Naive B cell (primary cell): ENCODE measurements at regions not wholly inside any gene's neighbourhood (a gene's known extent, or its start where the extent isn't known, plus 50 kb on each side); places are given as distances from the start of the nearest gene placed in this dataset.
"Not testable (repeated sequence)": the region's sequence is repeated elsewhere in the genome, so short reads cannot be mapped to it uniquely, and the experiment has no call there.

ENCODE experiments used
- ATAC-seq, 2 donors: fragments of 150-1000 bp; cut with Tn5 transposase; 2 replicates each; pipeline ENCODE4 v1.10.0; 2021; ENCODE audit warnings: low read depth in 2 of 2, mild to moderate bottlenecking in 2 of 2, moderate library complexity in 2 of 2
- DNase-seq: peaks from one replicate; pipeline ENCODE4 v3.0.0; 2022
- H3K27ac Mint-ChIP-seq, 6 donors: one replicate each; pipeline ENCODE4 v1.8.0; 2020 to 2022; ENCODE audit warnings: mild to moderate bottlenecking in 6 of 6, mixed read lengths in 6 of 6, moderate library complexity in 5 of 6, inconsistent platforms in 2 of 6
- H3K27me3 Mint-ChIP-seq, 3 donors: one replicate each; pipeline ENCODE4 v1.8.0; 2021 to 2022; ENCODE audit warnings: mixed read lengths in 3 of 3, mild to moderate bottlenecking in 1 of 3
- H3K36me3 Mint-ChIP-seq, 2 donors: one replicate each; pipeline ENCODE4 v1.8.0; 2020 to 2022; ENCODE audit warnings: mixed read lengths in 2 of 2, inconsistent platforms in 1 of 2, mild to moderate bottlenecking in 1 of 2
- H3K4me1 Mint-ChIP-seq, 3 donors: one replicate each; pipeline ENCODE4 v1.8.0; 2020 to 2022; ENCODE audit warnings: mixed read lengths in 3 of 3, inconsistent platforms in 1 of 3, mild to moderate bottlenecking in 1 of 3, moderate library complexity in 1 of 3
- H3K4me3 Mint-ChIP-seq, 8 donors: one replicate each; pipeline ENCODE4 v1.8.0; 2020 to 2022; ENCODE audit warnings: mild to moderate bottlenecking in 8 of 8, mixed read lengths in 8 of 8, moderate library complexity in 8 of 8, inconsistent platforms in 2 of 8
- H3K9me3 Mint-ChIP-seq, 7 donors: one replicate each; pipeline ENCODE4 v1.8.0; 2020 to 2022; ENCODE audit warnings: mixed read lengths in 7 of 7, mild to moderate bottlenecking in 5 of 7, inconsistent platforms in 2 of 7, moderate library complexity in 1 of 7

- Mint-ChIP-seq H3K4me1 (no peaks in the 10 kb centered on the region), H3K9me3 (peaks cover 0 to 4% (median 0%) of the 10 kb centered on the region in 7 donors), H3K4me3 (no peak overlapping the region), H3K27ac (no peak overlapping the region), H3K27me3 (peaks cover 0 to 12% (median 0%) of the 10 kb centered on the region in 3 donors), H3K36me3 (no peaks in the 10 kb centered on the region)
- ATAC-seq (no peak), DNase-seq (no peak)
Observed at GRCh38 chrX:109914114-109914849, 88.6 kb upstream of the TMEM164 start.

- DNase-seq (no peak), ATAC-seq (no peak)
- Mint-ChIP-seq H3K9me3 (peaks cover 0 to 4% (median 0%) of the 10 kb centered on the region in 7 donors), H3K4me1 (no peaks in the 10 kb centered on the region), H3K4me3 (no peak overlapping the region), H3K36me3 (no peaks in the 10 kb centered on the region), H3K27ac (no peak overlapping the region), H3K27me3 (no peaks in the 10 kb centered on the region)
Observed at GRCh38 chrX:109918753-109919152, 84.2 kb upstream of the TMEM164 start.

GRCh38 chrX:109920325-109920724 lies 82.6 kb upstream of the TMEM164 start:
- Mint-ChIP-seq H3K36me3 (no peaks in the 10 kb centered on the region), H3K9me3 (peaks cover 0 to 4% (median 0%) of the 10 kb centered on the region in 7 donors), H3K4me1 (no peaks in the 10 kb centered on the region), H3K27ac (no peak overlapping the region), H3K4me3 (no peak overlapping the region), H3K27me3 (no peaks in the 10 kb centered on the region)
- DNase-seq, result no peak
- ATAC-seq, result no peak

GRCh38 chrX:109920868-109921267 lies 82.0 kb upstream of the TMEM164 start:
- Mint-ChIP-seq H3K27me3 (no peaks in the 10 kb centered on the region), H3K4me3 (no peak overlapping the region), H3K36me3 (no peaks in the 10 kb centered on the region), H3K27ac (no peak overlapping the region), H3K9me3 (peaks cover 0 to 4% (median 0%) of the 10 kb centered on the region in 7 donors), H3K4me1 (no peaks in the 10 kb centered on the region)
- ATAC-seq, result no peak
- DNase-seq, result no peak

GRCh38 chrX:109922190-109922589 lies 80.7 kb upstream of the TMEM164 start:
- Mint-ChIP-seq H3K9me3 (peaks cover 0 to 4% (median 0%) of the 10 kb centered on the region in 7 donors), H3K27me3 (no peaks in the 10 kb centered on the region), H3K27ac (no peak overlapping the region), H3K4me3 (no peak overlapping the region), H3K4me1 (no peaks in the 10 kb centered on the region), H3K36me3 (no peaks in the 10 kb centered on the region)
- ATAC-seq (no peak), DNase-seq (no peak)

GRCh38 chrX:109925003-109925402 lies 77.9 kb upstream of the TMEM164 start:
- H3K4me1 Mint-ChIP-seq, H3K9me3 Mint-ChIP-seq, H3K27me3 Mint-ChIP-seq, H3K27ac Mint-ChIP-seq, ATAC-seq, H3K4me3 Mint-ChIP-seq, DNase-seq, H3K36me3 Mint-ChIP-seq: not testable (repeated sequence)

GRCh38 chrX:109925656-109926055 lies 77.3 kb upstream of the TMEM164 start:
- no peak overlapping the region for H3K27ac Mint-ChIP-seq
- DNase-seq (no peak), ATAC-seq (no peak)
- no peak overlapping the region for H3K4me3 Mint-ChIP-seq
- no peaks in the 10 kb centered on the region for H3K36me3 Mint-ChIP-seq
- H3K4me1 Mint-ChIP-seq, result no peaks in the 10 kb centered on the region
- H3K27me3 Mint-ChIP-seq, result no peaks in the 10 kb centered on the region
- peaks cover 0 to 4% (median 0%) of the 10 kb centered on the region in 7 donors for H3K9me3 Mint-ChIP-seq

GRCh38 chrX:109926118-109926517 lies 76.8 kb upstream of the TMEM164 start:
- DNase-seq (no peak), ATAC-seq (no peak)
- no peaks in the 10 kb centered on the region for H3K27me3 Mint-ChIP-seq
- H3K36me3 Mint-ChIP-seq, result no peaks in the 10 kb centered on the region
- H3K4me3 Mint-ChIP-seq, result no peak overlapping the region
- no peak overlapping the region for H3K27ac Mint-ChIP-seq
- H3K4me1 Mint-ChIP-seq, result no peaks in the 10 kb centered on the region
- peaks cover 0 to 4% (median 2%) of the 10 kb centered on the region in 7 donors for H3K9me3 Mint-ChIP-seq

GRCh38 chrX:109926743-109927662 lies 75.9 kb upstream of the TMEM164 start:
- Mint-ChIP-seq H3K27ac (peak overlapping the region in 1 of 6 donors; percentile 18), H3K27me3 (peaks cover 0 to 4% (median 0%) of the 10 kb centered on the region in 3 donors), H3K4me1 (no peaks in the 10 kb centered on the region), H3K36me3 (no peaks in the 10 kb centered on the region), H3K4me3 (no peak overlapping the region), H3K9me3 (peaks cover 0 to 4% (median 2%) of the 10 kb centered on the region in 7 donors)
- DNase-seq (no peak), ATAC-seq (no peak)

GRCh38 chrX:109927663-109928273 lies 75.1 kb upstream of the TMEM164 start:
- no peak for ATAC-seq
- Mint-ChIP-seq H3K4me1 (no peaks in the 10 kb centered on the region), H3K36me3 (no peaks in the 10 kb centered on the region), H3K9me3 (peaks cover 0 to 4% (median 0%) of the 10 kb centered on the region in 7 donors), H3K27ac (no peak overlapping the region), H3K4me3 (no peak overlapping the region), H3K27me3 (peaks cover 0 to 4% (median 0%) of the 10 kb centered on the region in 3 donors)
- DNase-seq, result no peak

- H3K4me3 Mint-ChIP-seq, result no peak overlapping the region
- ATAC-seq, result no peak
- no peaks in the 10 kb centered on the region for H3K4me1 Mint-ChIP-seq
- DNase-seq, result no peak
- H3K27ac Mint-ChIP-seq, result peak overlapping the region in 1 of 6 donors; percentile 25
- peaks cover 0 to 4% (median 0%) of the 10 kb centered on the region in 3 donors for H3K27me3 Mint-ChIP-seq
- H3K9me3 Mint-ChIP-seq, result peaks cover 0 to 4% (median 0%) of the 10 kb centered on the region in 7 donors
- H3K36me3 Mint-ChIP-seq, result no peaks in the 10 kb centered on the region
Observed at GRCh38 chrX:109928596-109929335, 74.1 kb upstream of the TMEM164 start.

GRCh38 chrX:109931677-109932076 lies 71.2 kb upstream of the TMEM164 start:
- H3K4me3 Mint-ChIP-seq, result no peak overlapping the region
- H3K27me3 Mint-ChIP-seq, result peaks cover 0 to 8% (median 4%) of the 10 kb centered on the region in 3 donors
- no peak overlapping the region for H3K27ac Mint-ChIP-seq
- no peak for ATAC-seq
- no peaks in the 10 kb centered on the region for H3K4me1 Mint-ChIP-seq
- peaks cover 0 to 7% (median 0%) of the 10 kb centered on the region in 7 donors for H3K9me3 Mint-ChIP-seq
- no peak for DNase-seq
- H3K36me3 Mint-ChIP-seq, result no peaks in the 10 kb centered on the region

- Mint-ChIP-seq H3K4me3 (no peak overlapping the region), H3K27me3 (peaks cover 0 to 8% (median 8%) of the 10 kb centered on the region in 3 donors), H3K27ac (no peak overlapping the region)
Observed at GRCh38 chrX:109934434-109934833, 68.5 kb upstream of the TMEM164 start.

More at GRCh38 chrX:109934434-109934833, 68.5 kb upstream of the TMEM164 start:
- H3K4me1 Mint-ChIP-seq, result no peaks in the 10 kb centered on the region
- no peaks in the 10 kb centered on the region for H3K36me3 Mint-ChIP-seq
- ATAC-seq (no peak), DNase-seq (no peak)
- H3K9me3 Mint-ChIP-seq, result peaks cover 0 to 7% (median 0%) of the 10 kb centered on the region in 7 donors
